GM06990 (cell line): ENCODE measurements at regions not wholly inside any gene's neighbourhood (a gene's known extent, or its start where the extent isn't known, plus 50 kb on each side); places are given as distances from the start of the nearest gene placed in this dataset.

ENCODE experiments used
- DNase-seq: peaks from one replicate; pipeline ENCODE4 v3.0.0-alpha.2; 2011; ENCODE audit not compliant: insufficient read length; ENCODE audit errors: extremely low read depth
- H3K27me3 ChIP-seq: replicated peaks from 2 replicates; pipeline ENCODE4 v1.6.0; 2011; ENCODE audit warnings: low read length; ENCODE audit not compliant: control insufficient read depth, insufficient read depth
- H3K36me3 ChIP-seq: 2 replicates; pipeline ENCODE4 v1.5.1; 2011; ENCODE audit warnings: low read length; ENCODE audit not compliant: control insufficient read depth, insufficient read depth
- H3K4me3 ChIP-seq: replicated peaks from 2 replicates; pipeline ENCODE4 v1.5.1; 2011; ENCODE audit warnings: low read depth, mild to moderate bottlenecking, control low read depth, low read length
- CTCF ChIP-seq: IDR thresholded peaks from 2 replicates; pipeline ENCODE4 v1.5.1; 2011; ENCODE audit warnings: low read length, control low read depth, mild to moderate bottlenecking, inconsistent platforms; ENCODE audit not compliant: insufficient read depth, poor library complexity, severe bottlenecking

- no peak overlapping the region for H3K4me3 ChIP-seq
- TF ChIP-seq CTCF, result no peak
- DNase-seq, result no peak
- H3K27me3 ChIP-seq, result no peaks in the 10 kb centered on the region; the same call in none of the 2 replicates
- H3K36me3 ChIP-seq, result no peaks in the 10 kb centered on the region
Observed at GRCh38 chr15:100788418-100789105, 91.1 kb upstream of the ALDH1A3 start.

- no peaks in the 10 kb centered on the region for H3K36me3 ChIP-seq
- TF ChIP-seq CTCF, result no peak
- H3K4me3 ChIP-seq, result no peak overlapping the region
Observed at GRCh38 chr15:100790786-100791265, 88.8 kb upstream of the ALDH1A3 start.

DNA sequence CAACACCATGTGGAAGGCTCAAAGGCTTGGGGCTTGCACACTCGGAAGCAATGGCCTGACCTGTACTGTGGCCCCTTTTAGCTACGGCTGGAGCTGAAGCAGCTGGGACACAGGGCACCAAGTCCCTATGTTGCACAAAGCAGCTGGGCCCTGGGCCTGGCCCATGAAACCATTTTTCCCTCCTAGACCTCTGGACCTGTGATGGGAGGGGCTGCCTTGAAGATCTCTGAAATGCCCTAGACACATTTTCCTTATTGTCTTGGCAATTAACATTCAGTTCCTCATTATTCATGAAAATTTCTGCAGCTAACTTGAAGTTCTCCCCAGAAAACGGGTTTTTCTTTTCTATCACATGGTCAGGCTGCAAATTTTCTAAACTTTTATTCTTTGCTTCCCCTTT is 85.6 kb upstream of the ALDH1A3 start:
- no peak for DNase-seq
- H3K4me3 ChIP-seq, result no peak overlapping the region
- TF ChIP-seq CTCF, result no peak
- no peaks in the 10 kb centered on the region for H3K36me3 ChIP-seq
- H3K27me3 ChIP-seq, result no peaks in the 10 kb centered on the region; the same call in none of the 2 replicates

More at GRCh38 chr15:100790786-100791265, 88.8 kb upstream of the ALDH1A3 start:
- H3K27me3 ChIP-seq, result no peaks in the 10 kb centered on the region; the same call in none of the 2 replicates
- no peak for DNase-seq

DNA sequence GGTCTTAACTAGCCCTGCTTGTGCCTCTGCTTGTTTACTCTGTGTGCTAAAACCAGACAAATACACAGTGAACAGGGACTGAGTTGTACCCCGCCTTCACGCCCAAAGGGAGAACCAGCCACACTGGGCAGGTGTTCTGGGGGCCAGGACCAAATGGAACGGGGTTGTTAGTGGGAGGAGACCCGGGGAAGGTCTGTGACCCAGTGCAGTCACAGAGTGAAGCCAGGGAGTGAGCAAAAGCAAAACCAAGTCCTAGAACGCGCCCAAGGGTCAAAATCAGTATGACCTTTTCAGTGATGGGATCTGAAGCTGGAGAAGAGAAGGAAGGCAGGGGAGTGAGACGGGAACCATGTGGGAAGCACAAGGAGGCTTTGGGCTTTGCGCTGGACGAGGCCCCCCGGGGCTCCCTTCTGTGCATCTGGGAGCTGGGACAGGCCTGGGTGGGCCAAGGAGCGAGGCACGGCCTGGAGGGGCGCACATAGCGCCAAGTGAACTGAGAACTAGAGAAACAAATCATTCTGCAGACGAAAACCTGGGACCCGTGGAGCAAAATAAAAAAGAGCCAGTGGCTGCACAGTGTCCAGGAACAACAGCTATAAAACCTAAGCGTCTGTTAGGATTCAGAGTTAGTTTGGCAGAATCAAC is 78.3 kb upstream of the ALDH1A3 start:
- DNase-seq, result no peak

GRCh38 chr15:100802421-100803170 is 77.0 kb upstream of the ALDH1A3 start:
- no peak for DNase-seq
- Histone ChIP-seq H3K36me3 (no peaks in the 10 kb centered on the region), H3K27me3 (no peaks in the 10 kb centered on the region; the same call in 1 of the 2 replicates), H3K4me3 (no peak overlapping the region)
- TF ChIP-seq CTCF, result no peak

More for the DNA sequence above, 78.3 kb upstream of the ALDH1A3 start:
- no peaks in the 10 kb centered on the region; the same call in 1 of the 2 replicates for H3K27me3 ChIP-seq
- TF ChIP-seq CTCF, result no peak
- no peaks in the 10 kb centered on the region for H3K36me3 ChIP-seq
- no peak overlapping the region for H3K4me3 ChIP-seq
